MM.1S (cell line): ENCODE measurements at regions not wholly inside any gene's neighbourhood (a gene's known extent, or its start where the extent isn't known, plus 50 kb on each side); places are given as distances from the start of the nearest gene placed in this dataset.

Experiments used
- DNase-seq: peaks from one replicate; pipeline ENCODE4 v3.0.0-alpha.2; 2015
- H2AFZ ChIP-seq: fragments of 300-600 bp; sonication (generic); 2 replicates; pipeline ENCODE4 v1.6.0; 2016; ENCODE audit warnings: antibody characterized with exemption, low read length
- H3F3A ChIP-seq: fragments of 300-600 bp; sonication (generic); 2 replicates; pipeline ENCODE4 v1.6.1; 2016; ENCODE audit warnings: mild to moderate bottlenecking, antibody characterized with exemption, low read length, moderate library complexity, mixed read lengths; ENCODE audit not compliant: insufficient read depth
- H3K27ac ChIP-seq: fragments of 300-600 bp; sonication (generic); 2 replicates; pipeline ENCODE4 v1.5.1; 2016; ENCODE audit warnings: mild to moderate bottlenecking, low read length
- H3K27me3 ChIP-seq: fragments of 300-600 bp; sonication (generic); replicated peaks from 2 replicates; pipeline ENCODE4 v1.6.0; 2016; ENCODE audit warnings: low read length; ENCODE audit not compliant: insufficient read depth
- H3K36me3 ChIP-seq: fragments of 300-600 bp; sonication (generic); replicated peaks from 2 replicates; pipeline ENCODE4 v1.6.1; 2016; ENCODE audit warnings: mild to moderate bottlenecking, low read length, mixed read lengths; ENCODE audit not compliant: insufficient read depth
- H3K4me1 ChIP-seq: fragments of 300-600 bp; sonication (generic); 2 replicates; pipeline ENCODE4 v1.6.1; 2016; ENCODE audit warnings: low read length, mixed read lengths
- H3K4me2 ChIP-seq: fragments of 300-600 bp; sonication (generic); 2 replicates; pipeline ENCODE4 v1.6.0; 2016; ENCODE audit warnings: low read depth, low read length
- H3K4me3 ChIP-seq: fragments of 300-600 bp; sonication (generic); 2 replicates; pipeline ENCODE4 v1.5.1; 2016; ENCODE audit warnings: low read length, mixed read lengths
- H3K79me2 ChIP-seq: fragments of 300-600 bp; sonication (generic); 2 replicates; pipeline ENCODE4 v1.6.1; 2016; ENCODE audit warnings: mixed run types, low read length, mixed read lengths
- H3K9ac ChIP-seq: fragments of 300-600 bp; sonication (generic); 2 replicates; pipeline ENCODE4 v1.6.1; 2016; ENCODE audit warnings: low read length, mixed read lengths
- H3K9me2 ChIP-seq: fragments of 300-600 bp; sonication (generic); replicated peaks from 2 replicates; pipeline ENCODE4 v1.6.1; 2016; ENCODE audit warnings: mild to moderate bottlenecking, low read length, mixed read lengths; ENCODE audit not compliant: insufficient read depth
- H3K9me3 ChIP-seq: fragments of 300-600 bp; sonication (generic); replicated peaks from 2 replicates; pipeline ENCODE4 v1.6.1; 2016; ENCODE audit warnings: mild to moderate bottlenecking, low read length, mixed read lengths; ENCODE audit not compliant: insufficient read depth
- H4K20me1 ChIP-seq: fragments of 300-600 bp; sonication (generic); 2 replicates; pipeline ENCODE4 v1.6.1; 2016; ENCODE audit warnings: mild to moderate bottlenecking, low read length, moderate library complexity, mixed read lengths; ENCODE audit not compliant: insufficient read depth
- CTCF ChIP-seq: fragments of 300-600 bp; sonication (generic); IDR thresholded peaks from 2 replicates; pipeline ENCODE4 v1.5.1; 2016; ENCODE audit warnings: antibody characterized with exemption, low read length, mixed read lengths
- EZH2 ChIP-seq: fragments of 300-600 bp; sonication (generic); optimal IDR thresholded peaks from 2 replicates; pipeline ENCODE3; 2017; ENCODE audit warnings: low read depth, mild to moderate bottlenecking, antibody characterized with exemption, low read length, mixed read lengths
- EZH2phosphoT487 ChIP-seq: fragments of 300-600 bp; sonication (generic); IDR thresholded peaks from 2 replicates; pipeline ENCODE4 v1.6.1; 2018; ENCODE audit warnings: antibody characterized with exemption, low read length

DNA sequence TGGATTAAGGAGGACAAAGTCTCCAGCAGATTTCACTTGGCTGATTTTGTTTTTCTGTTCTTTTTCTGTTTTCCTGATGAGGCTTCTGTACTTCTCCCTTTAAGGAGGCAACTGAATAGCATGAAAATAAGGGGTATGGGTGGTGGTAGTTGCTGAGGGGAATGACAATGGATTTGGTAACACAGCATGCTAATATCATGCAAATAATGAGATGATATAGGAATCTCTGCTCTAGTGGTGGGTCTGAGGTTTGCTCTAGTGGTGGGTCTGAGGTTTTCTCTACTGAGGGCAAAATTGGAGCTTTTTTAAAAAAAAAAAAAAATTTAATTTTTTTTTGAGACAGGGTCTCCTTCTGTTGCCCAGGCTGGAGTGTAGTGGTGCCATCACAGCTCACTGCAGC is 139.7 kb downstream of the C9orf152 start:
- H3K9me2 ChIP-seq = no peaks in the 10 kb centered on the region
- H3K9me3 ChIP-seq = no peaks in the 10 kb centered on the region
- H3K9ac ChIP-seq = no peak overlapping the region
- peaks cover 20% of the 10 kb centered on the region for H3F3A ChIP-seq
- H3K79me2 ChIP-seq = peaks cover 100% of the 10 kb centered on the region
- no peaks in the 10 kb centered on the region for H3K27me3 ChIP-seq
- H3K36me3 ChIP-seq = 0 out of 2 replicates have a peak, but pooled peaks cover 13% of the 10 kb centered on the region
- DNase-seq = no peak
- peaks cover 47% of the 10 kb centered on the region for H4K20me1 ChIP-seq
- no peak overlapping the region for H3K4me3 ChIP-seq
- H3K27ac ChIP-seq = no peak overlapping the region
- H2AFZ ChIP-seq = no peak overlapping the region
- H3K4me1 ChIP-seq = peaks cover 44% of the 10 kb centered on the region
- no peak for TF ChIP-seq EZH2phosphoT487
- TF ChIP-seq CTCF = no peak
- H3K4me2 ChIP-seq = no peak overlapping the region

GRCh38 chr9:110069326-110070248 is 138.4 kb downstream of the C9orf152 start:
- H3K9me3 ChIP-seq = no peaks in the 10 kb centered on the region
- no peak overlapping the region for H3K4me2 ChIP-seq
- no peaks in the 10 kb centered on the region for H3K9me2 ChIP-seq
- H3K27ac ChIP-seq = no peak overlapping the region
- no peaks in the 10 kb centered on the region for H3K27me3 ChIP-seq
- H3K36me3 ChIP-seq = 0 out of 2 replicates have a peak, but pooled peaks cover 10% of the 10 kb centered on the region
- peaks cover 51% of the 10 kb centered on the region for H4K20me1 ChIP-seq
- DNase-seq = no peak
- no peak overlapping the region for H2AFZ ChIP-seq
- H3K4me3 ChIP-seq = no peak overlapping the region
- peaks cover 100% of the 10 kb centered on the region for H3K79me2 ChIP-seq
- TF ChIP-seq EZH2phosphoT487 (no peak), CTCF (no peak), EZH2 (no peak)
- H3F3A ChIP-seq = peaks cover 13% of the 10 kb centered on the region
- peaks cover 34% of the 10 kb centered on the region for H3K4me1 ChIP-seq
- no peak overlapping the region for H3K9ac ChIP-seq

GRCh38 chr9:110072597-110073355 is 135.2 kb downstream of the C9orf152 start:
- H3K9me2 ChIP-seq = no peaks in the 10 kb centered on the region
- no peak overlapping the region for H3K4me2 ChIP-seq
- H3K36me3 ChIP-seq = 0 out of 2 replicates have a peak, but pooled peaks cover 10% of the 10 kb centered on the region
- DNase-seq = no peak
- H4K20me1 ChIP-seq = peaks cover 46% of the 10 kb centered on the region
- no peaks in the 10 kb centered on the region for H3K27me3 ChIP-seq
- H2AFZ ChIP-seq = no peak overlapping the region
- no peak overlapping the region for H3K9ac ChIP-seq
- no peak overlapping the region for H3K27ac ChIP-seq
- peaks cover 100% of the 10 kb centered on the region for H3K79me2 ChIP-seq
- no peak overlapping the region for H3K4me3 ChIP-seq
- H3K4me1 ChIP-seq = 0 out of 2 replicates have a peak, but pooled peaks cover 8% of the 10 kb centered on the region
- no peaks in the 10 kb centered on the region for H3F3A ChIP-seq
- no peak for TF ChIP-seq EZH2
- TF ChIP-seq EZH2phosphoT487 = no peak
- no peak for TF ChIP-seq CTCF
- H3K9me3 ChIP-seq = no peaks in the 10 kb centered on the region
